HG02588 (cell line): ENCODE measurements at regions not wholly inside any gene's neighbourhood (a gene's known extent, or its start where the extent isn't known, plus 50 kb on each side); places are given as distances from the start of the nearest gene placed in this dataset.

Experiments used
- ATAC-seq: cut with Tn5 transposase; IDR thresholded peaks from one replicate; pipeline ENCODE4 v1.9.1; 2021; ENCODE audit warnings: mild to moderate bottlenecking, moderate library complexity; ENCODE audit not compliant: unreplicated experiment

DNA sequence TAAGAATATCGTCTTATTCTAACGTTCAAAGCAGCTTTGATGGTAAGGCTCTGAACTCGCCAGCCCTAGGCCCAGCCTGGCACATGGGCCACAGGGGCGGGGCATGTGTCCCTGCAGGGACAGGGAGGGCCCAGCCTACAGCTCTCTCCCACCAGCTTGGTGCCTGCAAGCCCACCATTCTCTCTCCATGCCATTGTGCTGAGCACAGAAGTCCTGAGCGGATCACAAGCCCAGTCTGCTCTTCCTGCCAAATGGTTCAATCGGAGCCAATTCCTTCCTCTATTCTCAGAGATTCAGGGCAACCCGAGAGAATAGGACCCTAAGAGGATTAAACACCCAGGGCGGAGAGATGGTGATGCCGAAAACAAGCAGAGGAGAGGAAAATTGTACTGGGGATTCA is 50.3 kb upstream of the APCDD1 start:
- no peak for ATAC-seq
